ENCODE measurements at regions not wholly inside any gene's neighbourhood (a gene's known extent, or its start where the extent isn't known, plus 50 kb on each side); places are given as distances from the start of the nearest gene placed in this dataset.

DNA sequence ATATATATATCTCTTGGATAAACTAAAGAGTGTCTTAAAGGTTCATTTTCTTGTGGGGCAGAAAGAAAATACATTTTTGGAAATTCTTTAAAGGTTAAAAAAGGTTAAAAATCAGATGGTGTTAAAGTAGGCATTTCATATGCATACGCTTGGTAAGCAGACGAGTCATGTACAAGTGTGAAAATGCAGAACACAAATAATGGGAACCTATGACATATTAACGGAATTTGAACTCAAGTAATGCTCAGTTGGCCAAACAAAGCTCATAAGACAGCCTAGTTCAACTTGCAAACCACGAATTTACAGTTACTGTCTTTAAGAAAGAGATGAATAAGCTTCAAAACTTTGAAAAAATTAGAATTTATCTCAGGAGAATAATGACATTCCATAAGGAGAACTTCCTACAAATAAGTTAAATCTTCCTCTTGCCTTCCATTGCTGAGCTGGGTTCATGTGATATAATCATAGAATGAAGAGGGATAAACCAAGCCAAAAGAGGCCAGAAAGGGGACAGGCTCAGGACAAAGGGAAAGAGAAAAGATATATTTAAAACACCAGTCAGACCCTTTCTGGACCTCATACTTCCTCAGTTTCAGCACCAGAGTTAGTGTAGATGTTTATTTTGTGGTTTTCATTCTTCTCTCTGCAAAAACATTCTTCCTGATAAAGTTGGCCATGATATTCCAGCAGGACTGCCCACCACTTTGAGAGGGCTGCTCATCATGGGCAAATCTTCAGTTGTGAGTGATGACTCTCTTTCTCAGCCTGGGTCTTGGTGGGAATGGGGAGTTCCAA lies 256.7 kb upstream of the CD180 start:
- Mint-ChIP-seq H3K27me3 (peaks cover 2% of the 10 kb centered on the region), H3K4me3 (no peak overlapping the region), H3K4me1 (no peaks in the 10 kb centered on the region), H3K9me3 (peaks cover 5% of the 10 kb centered on the region), H3K27ac (no peak overlapping the region), H3K36me3 (no peaks in the 10 kb centered on the region)
- no peak for ATAC-seq (ENCODE audit: low read depth)
- POLR2A ChIA-PET: no interaction called here
- no peak for DNase-seq

GRCh38 chr5:67451640-67452279 lies 255.2 kb upstream of the CD180 start:
- Mint-ChIP-seq H3K4me1 (no peaks in the 10 kb centered on the region), H3K4me3 (no peak overlapping the region), H3K9me3 (peaks cover 8% of the 10 kb centered on the region), H3K36me3 (no peaks in the 10 kb centered on the region), H3K27ac (no peak overlapping the region), H3K27me3 (peaks cover 2% of the 10 kb centered on the region)
- DNase-seq (no peak), ATAC-seq (ENCODE audit: low read depth) (no peak)
- POLR2A ChIA-PET: interaction anchor here (0.7 kb wide), 1 partner anchor 19 kb away, joined by 4 read pairs; no protein-coding TSS in a partner anchor

- peaks cover 2% of the 10 kb centered on the region for H3K27me3 Mint-ChIP-seq
- no peak overlapping the region for H3K4me3 Mint-ChIP-seq
- no peaks in the 10 kb centered on the region for H3K4me1 Mint-ChIP-seq
- no peak overlapping the region for H3K27ac Mint-ChIP-seq
- peaks cover 9% of the 10 kb centered on the region for H3K9me3 Mint-ChIP-seq
- DNase-seq (no peak), ATAC-seq (ENCODE audit: low read depth) (no peak)
- no peaks in the 10 kb centered on the region for H3K36me3 Mint-ChIP-seq
- POLR2A ChIA-PET: no interaction called here
Measured at GRCh38 chr5:67447732-67448131, 251.1 kb upstream of the CD180 start.

DNA sequence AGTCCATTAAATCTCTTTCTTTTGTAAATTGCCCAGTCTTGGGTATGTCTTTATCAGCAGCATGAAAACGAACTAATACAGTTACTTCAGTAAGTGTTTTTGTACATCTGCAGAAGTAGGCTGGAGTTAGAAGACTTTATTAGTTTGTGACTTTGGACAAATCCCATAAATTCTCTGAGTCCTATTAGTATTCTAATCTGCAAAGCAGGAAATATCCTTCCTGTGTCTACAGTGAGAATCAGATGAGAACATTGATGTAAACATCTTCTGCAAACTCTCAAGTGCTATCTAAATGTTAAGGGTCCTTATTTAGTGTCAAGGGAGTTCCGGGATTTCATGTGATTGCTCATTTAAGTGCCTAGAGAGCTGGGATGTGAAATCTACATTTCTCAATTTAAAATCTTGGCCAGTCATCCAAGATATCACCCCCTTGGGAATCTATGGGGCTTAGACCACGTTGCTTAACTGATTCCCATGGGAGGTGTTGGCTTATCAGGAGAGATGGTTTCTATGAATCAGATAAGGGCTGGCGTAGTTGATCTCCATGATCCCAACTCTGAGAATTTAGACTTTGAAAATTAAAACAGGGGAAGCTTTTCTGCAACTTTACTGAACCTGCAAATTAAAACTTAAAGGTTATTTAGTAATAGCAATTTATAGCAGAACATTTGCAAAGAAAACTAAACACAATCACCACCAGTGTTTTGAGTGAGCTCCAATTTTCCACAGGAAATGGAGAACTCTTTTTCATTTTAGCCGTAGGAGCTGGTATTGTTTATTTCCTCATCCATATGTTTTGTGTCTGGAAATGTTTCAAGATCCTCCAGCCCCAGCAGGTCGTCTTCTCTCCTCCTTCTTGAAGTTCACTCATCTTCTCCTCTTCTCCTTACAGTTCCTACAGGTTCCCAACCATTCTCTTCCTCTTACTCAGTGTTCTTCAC lies 241.6 kb upstream of the CD180 start:
- POLR2A ChIA-PET: no interaction called here
- no peak for DNase-seq
- no peak overlapping the region for H3K4me3 Mint-ChIP-seq
- no peaks in the 10 kb centered on the region for H3K4me1 Mint-ChIP-seq
- H3K27ac Mint-ChIP-seq: no peak overlapping the region
- peaks cover 6% of the 10 kb centered on the region for H3K9me3 Mint-ChIP-seq
- H3K36me3 Mint-ChIP-seq: no peaks in the 10 kb centered on the region
- H3K27me3 Mint-ChIP-seq: peaks cover 2% of the 10 kb centered on the region
- ATAC-seq (ENCODE audit: low read depth): no peak

DNA sequence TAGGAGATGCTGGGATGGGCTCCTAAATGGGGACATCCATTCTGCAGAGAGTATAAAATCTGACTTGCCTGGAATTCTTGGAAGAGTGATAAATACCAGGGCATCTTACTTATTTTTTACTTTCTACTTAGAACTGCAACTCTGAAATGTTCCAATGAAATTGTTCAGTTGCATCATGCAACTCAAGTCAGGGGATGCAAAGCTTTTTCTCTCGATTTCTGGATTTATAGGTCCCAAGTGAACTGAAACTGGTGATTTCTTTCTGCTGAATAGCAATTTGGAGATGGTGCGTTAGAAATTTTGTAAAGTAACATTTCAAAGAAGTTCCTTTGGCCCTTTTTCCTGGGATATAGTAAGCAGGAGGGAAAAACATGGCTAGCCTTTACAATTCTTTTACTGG lies 238.4 kb upstream of the CD180 start:
- DNase-seq (no peak), ATAC-seq (ENCODE audit: low read depth) (no peak)
- peaks cover 2% of the 10 kb centered on the region for H3K27me3 Mint-ChIP-seq
- H3K4me1 Mint-ChIP-seq: no peaks in the 10 kb centered on the region
- H3K36me3 Mint-ChIP-seq: no peaks in the 10 kb centered on the region
- H3K27ac Mint-ChIP-seq: no peak overlapping the region
- peaks cover 6% of the 10 kb centered on the region for H3K9me3 Mint-ChIP-seq
- no peak overlapping the region for H3K4me3 Mint-ChIP-seq
- POLR2A ChIA-PET: no interaction called here

GRCh38 chr5:67434466-67434865 lies 237.9 kb upstream of the CD180 start:
- Mint-ChIP-seq H3K27me3 (peaks cover 2% of the 10 kb centered on the region), H3K27ac (no peak overlapping the region), H3K36me3 (no peaks in the 10 kb centered on the region), H3K4me3 (no peak overlapping the region), H3K4me1 (no peaks in the 10 kb centered on the region), H3K9me3 (peaks cover 6% of the 10 kb centered on the region)
- ATAC-seq (ENCODE audit: low read depth) (no peak), DNase-seq (no peak)
- POLR2A ChIA-PET: no interaction called here

GRCh38 chr5:67432606-67433005 lies 236.0 kb upstream of the CD180 start:
- DNase-seq (no peak), ATAC-seq (ENCODE audit: low read depth) (no peak)
- Mint-ChIP-seq H3K4me3 (no peak overlapping the region), H3K27ac (no peak overlapping the region), H3K9me3 (peaks cover 3% of the 10 kb centered on the region), H3K27me3 (no peaks in the 10 kb centered on the region), H3K4me1 (no peaks in the 10 kb centered on the region), H3K36me3 (no peaks in the 10 kb centered on the region)
- POLR2A ChIA-PET: interaction anchor here (0.5 kb wide), 1 partner anchor 19 kb away, joined by 4 read pairs; no protein-coding TSS in a partner anchor

DNA sequence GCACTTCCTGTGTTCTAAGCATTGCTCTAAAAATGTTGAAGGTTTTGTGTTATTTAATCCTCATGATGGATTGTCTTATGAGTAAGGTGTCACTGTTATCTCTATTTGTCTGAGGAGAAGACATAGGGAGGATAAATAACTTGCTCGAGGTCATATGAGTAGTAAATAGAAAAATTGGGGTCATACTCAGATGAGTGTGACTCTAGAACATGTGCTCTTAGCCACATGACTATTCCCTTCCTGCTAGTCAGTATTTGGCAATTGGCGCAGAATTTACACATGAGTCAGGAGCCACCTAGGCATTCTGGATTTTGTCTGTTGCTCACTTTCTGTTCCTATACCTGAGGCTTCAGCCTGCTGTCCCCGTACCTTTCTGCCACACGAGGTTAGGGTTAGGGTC lies 234.6 kb upstream of the CD180 start:
- no peaks in the 10 kb centered on the region for H3K4me1 Mint-ChIP-seq
- no peaks in the 10 kb centered on the region for H3K36me3 Mint-ChIP-seq
- POLR2A ChIA-PET: no interaction called here
- H3K9me3 Mint-ChIP-seq: peaks cover 3% of the 10 kb centered on the region
- H3K27ac Mint-ChIP-seq: no peak overlapping the region
- no peak overlapping the region for H3K4me3 Mint-ChIP-seq
- ATAC-seq (ENCODE audit: low read depth): no peak
- DNase-seq: no peak
- H3K27me3 Mint-ChIP-seq: no peaks in the 10 kb centered on the region

DNA sequence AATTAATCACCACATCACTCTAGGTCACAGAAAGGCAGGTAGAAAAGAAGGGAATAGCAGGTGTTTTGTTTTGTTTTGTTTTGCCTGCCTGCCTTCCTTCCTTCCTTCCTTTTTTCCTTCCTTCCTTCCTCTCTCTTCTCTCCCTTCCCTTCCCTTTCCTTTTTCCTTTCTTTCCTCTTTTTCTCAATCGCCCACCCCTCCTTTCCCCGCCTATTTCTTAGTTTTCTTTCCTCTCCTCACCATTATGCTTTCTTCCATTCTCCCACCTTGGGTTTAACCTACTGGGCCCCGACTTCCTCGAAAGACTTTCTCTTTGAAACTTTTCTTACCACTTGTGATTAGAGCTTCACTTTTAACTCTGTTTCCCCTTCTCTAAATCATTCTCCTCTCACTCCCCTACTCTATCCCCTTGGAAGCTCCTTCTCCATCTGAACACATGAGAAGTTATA lies 231.3 kb upstream of the CD180 start:
- Mint-ChIP-seq H3K9me3 (no peaks in the 10 kb centered on the region), H3K27ac (no peak overlapping the region), H3K27me3 (no peaks in the 10 kb centered on the region), H3K4me3 (no peak overlapping the region), H3K36me3 (no peaks in the 10 kb centered on the region), H3K4me1 (no peaks in the 10 kb centered on the region)
- ATAC-seq (ENCODE audit: low read depth) (no peak), DNase-seq (no peak)
- POLR2A ChIA-PET: no interaction called here

GRCh38 chr5:67426961-67427849 lies 230.6 kb upstream of the CD180 start:
- Mint-ChIP-seq H3K27ac (no peak overlapping the region), H3K36me3 (peaks cover 3% of the 10 kb centered on the region), H3K4me3 (no peak overlapping the region), H3K27me3 (no peaks in the 10 kb centered on the region), H3K9me3 (peaks cover 3% of the 10 kb centered on the region), H3K4me1 (peaks cover 3% of the 10 kb centered on the region)
- DNase-seq: no peak
- no peak for ATAC-seq (ENCODE audit: low read depth)
- POLR2A ChIA-PET: no interaction called here

DNA sequence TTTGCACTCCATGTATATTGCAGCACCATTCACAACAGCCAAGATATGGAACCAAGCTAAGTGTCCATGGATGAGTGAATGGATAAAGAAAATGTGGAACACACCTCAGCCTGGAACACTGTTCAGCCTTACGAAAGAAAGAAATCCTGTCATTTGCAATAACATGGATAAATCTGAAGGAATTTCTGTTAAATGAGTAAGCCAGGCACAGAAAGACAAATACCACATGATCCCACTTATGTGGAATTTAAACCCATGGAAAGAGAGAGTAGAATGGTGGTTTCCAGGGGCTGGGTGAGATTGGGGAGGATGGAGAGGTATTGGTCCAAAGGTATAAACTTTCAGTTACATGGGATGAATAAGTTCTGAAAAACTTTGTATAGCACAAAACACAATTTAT lies 228.9 kb upstream of the CD180 start:
- Mint-ChIP-seq H3K27me3 (no peaks in the 10 kb centered on the region), H3K27ac (no peak overlapping the region), H3K9me3 (peaks cover 13% of the 10 kb centered on the region), H3K36me3 (peaks cover 9% of the 10 kb centered on the region), H3K4me1 (peaks cover 10% of the 10 kb centered on the region), H3K4me3 (no peak overlapping the region)
- DNase-seq (no peak), ATAC-seq (ENCODE audit: low read depth) (no peak)
- POLR2A ChIA-PET: no interaction called here

- Mint-ChIP-seq H3K4me3 (no peak overlapping the region), H3K36me3 (peaks cover 9% of the 10 kb centered on the region), H3K9me3 (peaks cover 13% of the 10 kb centered on the region), H3K27ac (no peak overlapping the region), H3K4me1 (peaks cover 13% of the 10 kb centered on the region), H3K27me3 (peaks cover 2% of the 10 kb centered on the region)
- ATAC-seq (ENCODE audit: low read depth) (no peak), DNase-seq (no peak)
- POLR2A ChIA-PET: no interaction called here
Measured at GRCh38 chr5:67417839-67418238, 221.2 kb upstream of the CD180 start.

DNA sequence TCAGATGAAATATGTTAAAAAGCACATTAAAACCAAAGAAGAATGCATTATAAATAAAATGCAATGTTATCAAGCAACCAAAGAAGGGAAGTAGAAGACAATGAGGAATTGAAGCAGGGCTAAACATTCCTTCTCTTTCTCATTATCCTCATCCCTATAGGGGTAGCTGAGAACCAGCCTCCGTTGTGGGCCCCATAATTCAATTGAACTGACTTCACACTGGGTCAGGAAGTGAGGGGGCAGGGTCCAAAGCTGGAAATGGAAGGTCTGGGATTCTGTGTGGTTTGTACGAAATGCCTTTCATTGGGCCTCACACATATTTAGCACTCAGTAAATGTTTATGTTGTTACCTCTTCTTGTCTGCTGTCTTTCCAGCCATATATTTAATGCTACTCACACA lies 220.4 kb upstream of the CD180 start:
- Mint-ChIP-seq H3K36me3 (peaks cover 4% of the 10 kb centered on the region), H3K9me3 (peaks cover 9% of the 10 kb centered on the region), H3K4me3 (no peak overlapping the region), H3K27me3 (peaks cover 2% of the 10 kb centered on the region), H3K4me1 (peaks cover 8% of the 10 kb centered on the region), H3K27ac (no peak overlapping the region)
- ATAC-seq (ENCODE audit: low read depth) (no peak), DNase-seq (no peak)
- POLR2A ChIA-PET: no interaction called here
